Cerebellar cortex (tissue), 1 donor: ENCODE measurements at regions not wholly inside any gene's neighbourhood (a gene's known extent, or its start where the extent isn't known, plus 50 kb on each side); places are given as distances from the start of the nearest gene placed in this dataset.

Experiments used
- DNase-seq: peaks from one replicate; pipeline ENCODE4 v3.0.0-alpha.2; 2015; ENCODE audit warnings: low spot score

- no peak for DNase-seq
Measured at GRCh38 chr4:124530464-124531077, 182.0 kb downstream of the ANKRD50 start.

- DNase-seq, result no peak
Measured at GRCh38 chr4:124534131-124534530, 178.4 kb downstream of the ANKRD50 start.

GRCh38 chr4:124535003-124535402 is 177.5 kb downstream of the ANKRD50 start:
- no peak for DNase-seq

- no peak for DNase-seq
Measured at GRCh38 chr4:124536946-124537345, 175.6 kb downstream of the ANKRD50 start.

GRCh38 chr4:124537971-124538370 is 174.6 kb downstream of the ANKRD50 start:
- no peak for DNase-seq

GRCh38 chr4:124540014-124540413 is 172.5 kb downstream of the ANKRD50 start:
- no peak for DNase-seq

- DNase-seq, result no peak
Measured at GRCh38 chr4:124541652-124542420, 170.7 kb downstream of the ANKRD50 start.

GRCh38 chr4:124555959-124556358 is 156.6 kb downstream of the ANKRD50 start:
- no peak for DNase-seq

GRCh38 chr4:124564121-124564520 is 148.4 kb downstream of the ANKRD50 start:
- no peak for DNase-seq

- DNase-seq, result no peak
Measured at GRCh38 chr4:124565371-124565770, 147.2 kb downstream of the ANKRD50 start.

GRCh38 chr4:124566030-124566429 is 146.5 kb downstream of the ANKRD50 start:
- no peak for DNase-seq

- DNase-seq, result no peak
Measured at GRCh38 chr4:124573056-124573455, 139.5 kb downstream of the ANKRD50 start.

- no peak for DNase-seq
Measured at GRCh38 chr4:124579896-124580295, 132.6 kb downstream of the ANKRD50 start.

- DNase-seq, result no peak
Measured at GRCh38 chr4:124583797-124584196, 128.7 kb downstream of the ANKRD50 start.

- DNase-seq, result no peak
Measured at GRCh38 chr4:124589786-124590185, 122.7 kb downstream of the ANKRD50 start.

- no peak for DNase-seq
Measured at GRCh38 chr4:124590480-124590879, 122.1 kb downstream of the ANKRD50 start.

GRCh38 chr4:124591637-124592036 is 120.9 kb downstream of the ANKRD50 start:
- no peak for DNase-seq

- DNase-seq, result no peak
Measured at GRCh38 chr4:124593494-124593893, 119.0 kb downstream of the ANKRD50 start.

- DNase-seq, result no peak
Measured at GRCh38 chr4:124594945-124595344, 117.6 kb downstream of the ANKRD50 start.

- no peak for DNase-seq
Measured at GRCh38 chr4:124596816-124597215, 115.7 kb downstream of the ANKRD50 start.

GRCh38 chr4:124610211-124610610 is 102.3 kb downstream of the ANKRD50 start:
- DNase-seq, result no peak
